HepG2 (cell line): ENCODE measurements at regions not wholly inside any gene's neighbourhood (a gene's known extent, or its start where the extent isn't known, plus 50 kb on each side); places are given as distances from the start of the nearest gene placed in this dataset.

ENCODE experiments used
- ATAC-seq: fragments of 200-7000 bp; cut with Tn5 transposase; 3 replicates; pipeline ENCODE4 v1.9.1; 2020; ENCODE audit warnings: mild to moderate bottlenecking, moderate library complexity
- BruUV-seq: library from RNA; stranded (reverse); fragments of 400-500 nt; replicated peaks from 2 replicates; lab custom pipeline; 2021; lab: Mats Ljungman, UMichigan
- CTCF ChIA-PET: fragments of 300-600 bp; formaldehyde crosslinking; extraction: SDS; loops from one replicate; lab custom pipeline; 2021; ENCODE audit warnings: low total read pairs, inconsistent platforms, low intra/inter-chr PET ratio; lab: Yijun Ruan, JAX
- POLR2A ChIA-PET: fragments of 350-600 bp; sonication (Branson Sonifier 250); formaldehyde crosslinking; loops from one replicate; lab custom pipeline; 2020; ENCODE audit warnings: antibody characterized with exemption, inconsistent platforms; lab: Yijun Ruan, JAX
- DNase-seq: peaks from one replicate; pipeline ENCODE4 v3.0.0-alpha.2; 2015; ENCODE audit warnings: low spot score
- FAIRE-seq: peaks from 3 replicates; lab custom pipeline; 2011; peaks lifted over from hg19 to GRCh38; lab: Jason Lieb, UNC
- H2AFZ ChIP-seq: one replicate; pipeline ENCODE4 v1.6.1; 2011; ENCODE audit warnings: low read length, inconsistent platforms
- H3K27ac ChIP-seq: fragments of 300-600 bp; 3 replicates; pipeline ENCODE4 v1.8.0; 2011; ENCODE audit warnings: mixed run types, mild to moderate bottlenecking, mixed read lengths, low read length, inconsistent platforms; ENCODE audit not compliant: insufficient read depth; ENCODE audit errors: extremely low read length
- H3K27me3 ChIP-seq, 2 experiments: fragments of 200-600 bp in 1 of 2; 2 replicates in 1 of 2; 3 replicates in 1 of 2; pipeline versions ENCODE4 v1.6.0 to v1.8.0; 2011; ENCODE audit warnings: low read length in 2 of 2, mild to moderate bottlenecking in 2 of 2, moderate library complexity in 2 of 2, inconsistent platforms in 1 of 2; ENCODE audit not compliant: insufficient read depth in 2 of 2, control insufficient read depth in 1 of 2
- H3K36me3 ChIP-seq, 2 experiments: fragments of 200-600 bp in 1 of 2; replicated peaks in 1 of 2; 2 replicates in 1 of 2; 3 replicates in 1 of 2; pipeline versions ENCODE4 v1.5.1 to v1.8.0; 2011; ENCODE audit warnings: low read length in 2 of 2, inconsistent platforms in 1 of 2; ENCODE audit not compliant: insufficient read depth in 2 of 2, control insufficient read depth in 1 of 2
- H3K4me1 ChIP-seq: 2 replicates; pipeline ENCODE4 v1.5.1; 2012; ENCODE audit warnings: low read length, inconsistent platforms; ENCODE audit not compliant: insufficient read depth
- H3K4me2 ChIP-seq: 2 replicates; pipeline ENCODE4 v1.6.0; 2011; ENCODE audit warnings: low read depth, low read length, inconsistent platforms
- H3K4me3 ChIP-seq, 3 experiments: fragments of 200-600 bp in 1 of 3; sonication (generic), shearing (Covaris generic) in 1 of 3; replicated peaks in 1 of 3; 2 replicates each; pipeline ENCODE4 v1.5.1; 2011 to 2016; ENCODE audit warnings: low read length in 3 of 3, inconsistent platforms in 2 of 3, low read depth in 2 of 3, mild to moderate bottlenecking in 2 of 3, control low read depth in 1 of 3, mixed read lengths in 1 of 3; ENCODE audit not compliant: insufficient read depth in 1 of 3
- H3K79me2 ChIP-seq: one replicate; pipeline ENCODE4 v1.6.1; 2011; ENCODE audit warnings: low read length, inconsistent platforms; ENCODE audit not compliant: insufficient read depth
- H3K9ac ChIP-seq: 2 replicates; pipeline ENCODE4 v1.6.0; 2011; ENCODE audit warnings: mild to moderate bottlenecking, low read depth, low read length, inconsistent platforms; ENCODE audit not compliant: insufficient read depth
- H3K9me3 ChIP-seq: 2 replicates; pipeline ENCODE4 v1.5.1; 2012; ENCODE audit warnings: mild to moderate bottlenecking, low read length
- H4K20me1 ChIP-seq: 2 replicates; pipeline ENCODE4 v1.6.0; 2011; ENCODE audit warnings: inconsistent platforms, mild to moderate bottlenecking, low read length, moderate library complexity; ENCODE audit not compliant: insufficient read depth
- ARID4A ChIP-seq: sonication (generic); formaldehyde crosslinking; IDR thresholded peaks from 2 replicates; pipeline ENCODE4 v1.5.0; 2020; ENCODE audit warnings: mild to moderate bottlenecking, missing genetic modification reagents, borderline replicate concordance
- FOXO1 ChIP-seq: sonication (generic); formaldehyde crosslinking; IDR thresholded peaks from 2 replicates; pipeline ENCODE4 v1.4.0; 2020; ENCODE audit warnings: missing genetic modification reagents
- FOXO4 ChIP-seq: sonication (generic); formaldehyde crosslinking; conservative IDR thresholded peaks from 2 replicates; pipeline ENCODE4 v1.8.1; 2023; ENCODE audit warnings: missing genetic modification reagents
- MEF2D ChIP-seq: sonication (generic); formaldehyde crosslinking; IDR thresholded peaks from 2 replicates; pipeline ENCODE4 v1.5.1; 2020; ENCODE audit warnings: mild to moderate bottlenecking, missing genetic modification reagents
- POGK ChIP-seq: sonication (generic); formaldehyde crosslinking; conservative IDR thresholded peaks from 2 replicates; pipeline ENCODE4 v1.8.0; 2022; ENCODE audit warnings: mild to moderate bottlenecking, moderate library complexity, missing genetic modification reagents
- PREB ChIP-seq: sonication (generic); formaldehyde crosslinking; IDR thresholded peaks from 2 replicates; pipeline ENCODE4 v1.4.0; 2020; ENCODE audit warnings: missing genetic modification reagents
- RFX5 ChIP-seq: IDR thresholded peaks from 2 replicates; pipeline ENCODE4 v1.6.1; 2011; ENCODE audit warnings: low read depth, low read length, improper control_type of control experiment
- SMAD3 ChIP-seq: sonication (generic); formaldehyde crosslinking; IDR thresholded peaks from 2 replicates; pipeline ENCODE4 v1.4.0; 2020; ENCODE audit warnings: missing genetic modification reagents
- ZBTB25 ChIP-seq: IDR thresholded peaks from 2 replicates; pipeline ENCODE4 v1.6.1; 2018; ENCODE audit warnings: missing genetic modification reagents
- ZFAT ChIP-seq: sonication (generic); formaldehyde crosslinking; conservative IDR thresholded peaks from 2 replicates; pipeline ENCODE4 v1.8.1; 2023; ENCODE audit warnings: missing genetic modification reagents, inconsistent platforms
- ZNF512B ChIP-seq: sonication (generic); formaldehyde crosslinking; IDR thresholded peaks from 2 replicates; pipeline ENCODE4 v1.5.1; 2020; ENCODE audit warnings: missing genetic modification reagents, mild to moderate bottlenecking, borderline replicate concordance
- ZNF761 ChIP-seq: sonication (generic); formaldehyde crosslinking; conservative IDR thresholded peaks from 2 replicates; pipeline ENCODE4 v1.4.0; 2020; ENCODE audit warnings: mild to moderate bottlenecking, missing genetic modification reagents
- whole genome bisulfite sequencing: methylation state at CpG from one replicate; pipeline ENCODE4 v1.1.6; 2017; ENCODE audit warnings: low lambda C conversion rate; 5-methylcytosine and 5-hydroxymethylcytosine counted together
- in situ Hi-C: cut with HindIII; loops from 2 replicates; pipeline ENCODE4 v1.10.0; 2017; ENCODE audit warnings: low pct_unique_long_range_greater_than_20kb; ENCODE audit not compliant: extremely low pct_ligation_motif_present
- intact Hi-C: fragments of 100-400 bp; cut with micrococcal nuclease; formaldehyde crosslinking; loops from one replicate; pipeline ENCODE4 v1.10.0; 2022; ENCODE audit not compliant: unreplicated experiment

GRCh38 chr5:61728287-61728686, 396.2 kb downstream of the ZSWIM6 start:
- ChIA-PET CTCF (no interaction called here), POLR2A (no interaction called here)
- 0% methylated on average over 1 of the region's 1 CpG for WGBS
- H3K27ac ChIP-seq, result no peak overlapping the region
- BruUV-seq, result no TSS peak
- FAIRE-seq (no peak), DNase-seq (no peak), ATAC-seq (no peak)
- no peaks in the 10 kb centered on the region for H4K20me1 ChIP-seq
- H3K9me3 ChIP-seq, result no peaks in the 10 kb centered on the region
- peaks cover 0 to 3% of the 10 kb centered on the region in 2 experiments; a peak in 1 of 5 replicates for H3K27me3 ChIP-seq
- in situ Hi-C loops, result no loop called here
- no peak overlapping the region for H2AFZ ChIP-seq
- H3K4me2 ChIP-seq, result no peak overlapping the region
- intact Hi-C loops, result no loop called here
- H3K9ac ChIP-seq, result no peak overlapping the region
- no peaks in the 10 kb centered on the region for H3K79me2 ChIP-seq
- H3K36me3 ChIP-seq, result no peaks in the 10 kb centered on the region
- no peaks in the 10 kb centered on the region for H3K4me1 ChIP-seq
- no peak overlapping the region for H3K4me3 ChIP-seq
- no peak for TF ChIP-seq FOXO1 (CRISPR knock-in tag)
- no peak for TF ChIP-seq ARID4A
- no peak for TF ChIP-seq ZBTB25 (CRISPR knock-in tag)
- TF ChIP-seq FOXO4 (CRISPR knock-in tag), result no peak
- no peak for TF ChIP-seq RFX5
- TF ChIP-seq MEF2D (CRISPR knock-in tag), result no peak
- TF ChIP-seq ZFAT (CRISPR knock-in tag), result no peak
- TF ChIP-seq SMAD3, result no peak
- no peak for TF ChIP-seq PREB (CRISPR knock-in tag)
- no peak for TF ChIP-seq ZNF761 (CRISPR knock-in tag)
- no peak for TF ChIP-seq ZNF512B (CRISPR knock-in tag)
- no peak for TF ChIP-seq POGK
